BLaER1 (cell line): ENCODE measurements at regions not wholly inside any gene's neighbourhood (a gene's known extent, or its start where the extent isn't known, plus 50 kb on each side); places are given as distances from the start of the nearest gene placed in this dataset.

Experiments
- H3K27ac ChIP-seq: shearing (Covaris generic); formaldehyde crosslinking; 2 replicates; pipeline ENCODE4 v1.8.1; 2022
- H3K27me3 ChIP-seq: shearing (Covaris generic); formaldehyde crosslinking; 2 replicates; pipeline ENCODE4 v1.8.1; 2022
- H3K36me3 ChIP-seq: shearing (Covaris generic); formaldehyde crosslinking; 2 replicates; pipeline ENCODE4 v1.8.1; 2022
- H3K4me1 ChIP-seq: shearing (Covaris generic); formaldehyde crosslinking; 2 replicates; pipeline ENCODE4 v1.8.1; 2022
- H3K4me2 ChIP-seq: shearing (Covaris generic); formaldehyde crosslinking; 2 replicates; pipeline ENCODE4 v1.8.1; 2022
- H3K4me3 ChIP-seq: shearing (Covaris generic); formaldehyde crosslinking; 2 replicates; pipeline ENCODE4 v1.8.1; 2022
- H3K9ac ChIP-seq: shearing (Covaris generic); formaldehyde crosslinking; 2 replicates; pipeline ENCODE4 v1.8.1; 2022
- H3K9me3 ChIP-seq: shearing (Covaris generic); formaldehyde crosslinking; 2 replicates; pipeline ENCODE4 v1.8.1; 2022
- H4K20me1 ChIP-seq: shearing (Covaris generic); formaldehyde crosslinking; 2 replicates; pipeline ENCODE4 v1.8.1; 2022
- Cebpa-rat ChIP-seq: shearing (Covaris generic); IDR thresholded peaks from 2 replicates; pipeline ENCODE4 v1.8.1; 2022

- Histone ChIP-seq H3K4me1 (peaks cover 99% of the 10 kb centered on the region), H3K9me3 (no peaks in the 10 kb centered on the region), H3K27ac (no peak overlapping the region), H3K36me3 (peaks cover 18% of the 10 kb centered on the region), H3K4me2 (peak overlapping the region; percentile 25; the same call in 1 of the 2 replicates), H4K20me1 (peaks cover 100% of the 10 kb centered on the region), H3K4me3 (no peak overlapping the region), H3K27me3 (no peaks in the 10 kb centered on the region), H3K9ac (no peak overlapping the region)
- TF ChIP-seq Cebpa-rat: no peak
Observed at GRCh38 chr14:73773441-73774240, 59.5 kb upstream of the PNMA1 start.

- peaks cover 26% of the 10 kb centered on the region for H3K36me3 ChIP-seq
- H3K4me1 ChIP-seq: peaks cover 99% of the 10 kb centered on the region
Observed at GRCh38 chr14:73771848-73772638, 57.9 kb upstream of the PNMA1 start.

GRCh38 chr14:73770977-73771847, 57.0 kb upstream of the PNMA1 start:
- peak overlapping the region; percentile 18 for H3K9ac ChIP-seq
- H3K27ac ChIP-seq: peak overlapping the region; percentile 68
- H3K9me3 ChIP-seq: no peaks in the 10 kb centered on the region
- H3K4me3 ChIP-seq: no peak overlapping the region; the same call in 1 of the 2 replicates
- H3K36me3 ChIP-seq: peaks cover 23% of the 10 kb centered on the region
- H3K4me2 ChIP-seq: peak overlapping the region; percentile 85
- no peaks in the 10 kb centered on the region for H3K27me3 ChIP-seq
- peaks cover 100% of the 10 kb centered on the region for H3K4me1 ChIP-seq
- no peak for TF ChIP-seq Cebpa-rat
- peaks cover 100% of the 10 kb centered on the region for H4K20me1 ChIP-seq

More at GRCh38 chr14:73771848-73772638, 57.9 kb upstream of the PNMA1 start:
- Histone ChIP-seq H3K9ac (peak overlapping the region; percentile 18; the same call in 1 of the 2 replicates), H3K9me3 (no peaks in the 10 kb centered on the region), H3K4me2 (peak overlapping the region; percentile 85), H3K27me3 (no peaks in the 10 kb centered on the region), H3K27ac (peak overlapping the region; percentile 68), H4K20me1 (peaks cover 100% of the 10 kb centered on the region), H3K4me3 (no peak overlapping the region; the same call in 1 of the 2 replicates)
- TF ChIP-seq Cebpa-rat: no peak

GRCh38 chr14:73768107-73768506, 53.9 kb upstream of the PNMA1 start:
- no peak for TF ChIP-seq Cebpa-rat
- peaks cover 100% of the 10 kb centered on the region for H4K20me1 ChIP-seq
- no peak overlapping the region for H3K4me2 ChIP-seq
- 0 out of 2 replicates have a peak, but pooled peaks cover 11% of the 10 kb centered on the region for H3K36me3 ChIP-seq
- no peaks in the 10 kb centered on the region for H3K9me3 ChIP-seq
- H3K4me1 ChIP-seq: peaks cover 100% of the 10 kb centered on the region
- H3K27me3 ChIP-seq: no peaks in the 10 kb centered on the region
- H3K27ac ChIP-seq: 0 out of 2 replicates have a peak overlapping the region, but pooled peaks have one; percentile 35
- H3K4me3 ChIP-seq: no peak overlapping the region
- no peak overlapping the region for H3K9ac ChIP-seq

GRCh38 chr14:73764406-73765280, 50.5 kb upstream of the PNMA1 start:
- H4K20me1 ChIP-seq: peaks cover 97% of the 10 kb centered on the region
- no peaks in the 10 kb centered on the region for H3K9me3 ChIP-seq
- H3K27me3 ChIP-seq: no peaks in the 10 kb centered on the region
- peak overlapping the region; percentile 99 for H3K4me2 ChIP-seq
- no peak for TF ChIP-seq Cebpa-rat
- H3K27ac ChIP-seq: peak overlapping the region; percentile 98
- H3K36me3 ChIP-seq: 0 out of 2 replicates have a peak, but pooled peaks cover 11% of the 10 kb centered on the region
- no peak overlapping the region for H3K4me3 ChIP-seq
- peaks cover 94% of the 10 kb centered on the region for H3K4me1 ChIP-seq
- H3K9ac ChIP-seq: peak overlapping the region; percentile 48; the same call in 1 of the 2 replicates
